ENCODE measurements at regions not wholly inside any gene's neighbourhood (a gene's known extent, or its start where the extent isn't known, plus 50 kb on each side); places are given as distances from the start of the nearest gene placed in this dataset.

DNA sequence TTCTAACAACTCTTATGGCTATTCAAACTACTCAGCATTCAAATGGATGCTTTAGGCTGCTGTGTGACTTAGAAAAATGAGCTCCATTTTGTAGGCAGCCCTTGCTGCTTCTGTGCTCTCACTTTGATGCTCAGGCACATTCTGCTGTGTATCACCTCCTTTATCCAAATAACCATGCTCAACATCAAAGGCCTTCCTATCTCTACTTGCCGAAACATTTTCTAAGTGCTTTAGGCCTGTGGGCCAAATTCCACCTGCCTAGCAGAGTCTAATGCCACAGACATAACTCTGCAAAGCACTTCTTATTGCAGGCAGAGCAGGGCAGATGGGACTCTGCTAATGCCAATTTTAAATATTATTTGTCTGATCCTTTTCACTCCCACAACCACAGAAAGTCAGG, 397.4 kb downstream of the RND3 start:
- TF ChIP-seq, protein P1, sequence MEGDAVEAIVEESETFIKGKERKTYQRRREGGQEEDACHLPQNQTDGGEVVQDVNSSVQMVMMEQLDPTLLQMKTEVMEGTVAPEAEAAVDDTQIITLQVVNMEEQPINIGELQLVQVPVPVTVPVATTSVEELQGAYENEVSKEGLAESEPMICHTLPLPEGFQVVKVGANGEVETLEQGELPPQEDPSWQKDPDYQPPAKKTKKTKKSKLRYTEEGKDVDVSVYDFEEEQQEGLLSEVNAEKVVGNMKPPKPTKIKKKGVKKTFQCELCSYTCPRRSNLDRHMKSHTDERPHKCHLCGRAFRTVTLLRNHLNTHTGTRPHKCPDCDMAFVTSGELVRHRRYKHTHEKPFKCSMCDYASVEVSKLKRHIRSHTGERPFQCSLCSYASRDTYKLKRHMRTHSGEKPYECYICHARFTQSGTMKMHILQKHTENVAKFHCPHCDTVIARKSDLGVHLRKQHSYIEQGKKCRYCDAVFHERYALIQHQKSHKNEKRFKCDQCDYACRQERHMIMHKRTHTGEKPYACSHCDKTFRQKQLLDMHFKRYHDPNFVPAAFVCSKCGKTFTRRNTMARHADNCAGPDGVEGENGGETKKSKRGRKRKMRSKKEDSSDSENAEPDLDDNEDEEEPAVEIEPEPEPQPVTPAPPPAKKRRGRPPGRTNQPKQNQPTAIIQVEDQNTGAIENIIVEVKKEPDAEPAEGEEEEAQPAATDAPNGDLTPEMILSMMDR (IDR thresholded peaks at IDR 0.05), result no peak
- TF ChIP-seq POLR2A (IDR thresholded peaks at IDR 0.05), result no peak
